IMR-90 (cell line): ENCODE measurements at regions not wholly inside any gene's neighbourhood (a gene's known extent, or its start where the extent isn't known, plus 50 kb on each side); places are given as distances from the start of the nearest gene placed in this dataset.

Experiments
- ATAC-seq: fragments of 200-7000 bp; cut with Tn5 transposase; 2 replicates; pipeline ENCODE4 v1.9.1; 2020; ENCODE audit warnings: low read depth, mild to moderate bottlenecking, moderate library complexity
- BruUV-seq: library from RNA; stranded (reverse); fragments of 400-500 nt; replicated peaks from 2 replicates; lab custom pipeline; 2021; lab: Mats Ljungman, UMichigan
- CTCF ChIA-PET: fragments of 300-600 bp; formaldehyde crosslinking; extraction: SDS; loops from one replicate; lab custom pipeline; 2021; ENCODE audit warnings: antibody characterized with exemption; lab: Yijun Ruan, JAX
- POLR2A ChIA-PET: fragments of 300-600 bp; sonication (Branson Sonifier 250); formaldehyde crosslinking; loops from one replicate; lab custom pipeline; 2022; ENCODE audit warnings: antibody characterized with exemption; ENCODE audit not compliant: unreplicated experiment; lab: Charles Lee
- DNase-seq: peaks from one replicate; pipeline ENCODE4 v3.0.0; 2013
- H2AFZ ChIP-seq: replicated peaks from 2 replicates; pipeline ENCODE3; 2013; ENCODE audit warnings: low read length, mild to moderate bottlenecking; ENCODE audit not compliant: poor library complexity
- H2AK5ac ChIP-seq: 2 replicates; pipeline ENCODE4 v1.6.1; 2013; ENCODE audit warnings: low read depth, low read length, inconsistent platforms
- H2AK9ac ChIP-seq: replicated peaks from 2 replicates; pipeline ENCODE3; 2013; ENCODE audit warnings: mild to moderate bottlenecking, low read depth, low read length, moderate library complexity; ENCODE audit not compliant: poor library complexity
- H2BK120ac ChIP-seq: 2 replicates; pipeline ENCODE4 v1.6.1; 2013; ENCODE audit warnings: low read depth, low read length, inconsistent platforms
- H2BK15ac ChIP-seq: 3 replicates; pipeline ENCODE4 v1.6.1; 2013; ENCODE audit warnings: low read depth, low read length, inconsistent platforms
- H2BK20ac ChIP-seq: 2 replicates; pipeline ENCODE4 v1.6.1; 2013; ENCODE audit warnings: low read depth, mild to moderate bottlenecking, inconsistent platforms, low read length, moderate library complexity
- H2BK5ac ChIP-seq: 2 replicates; pipeline ENCODE4 v1.6.1; 2013; ENCODE audit warnings: mild to moderate bottlenecking, low read depth, low read length, inconsistent platforms; ENCODE audit not compliant: poor library complexity, severe bottlenecking
- H3K14ac ChIP-seq: replicated peaks from 2 replicates; pipeline ENCODE4 v1.6.1; 2013; ENCODE audit warnings: low read depth, low read length, inconsistent platforms
- H3K18ac ChIP-seq: 2 replicates; pipeline ENCODE4 v1.6.1; 2013; ENCODE audit warnings: low read depth, low read length, control low read depth
- H3K23ac ChIP-seq: 2 replicates; pipeline ENCODE4 v1.6.1; 2013; ENCODE audit warnings: low read depth, low read length, inconsistent platforms
- H3K27ac ChIP-seq: 2 replicates; pipeline ENCODE4 v1.5.1; 2013; ENCODE audit warnings: mild to moderate bottlenecking, control low read depth, low read length; ENCODE audit not compliant: insufficient read depth
- H3K27me3 ChIP-seq: 2 replicates; pipeline ENCODE4 v1.6.1; 2013; ENCODE audit warnings: low read length; ENCODE audit not compliant: control insufficient read depth, insufficient read depth
- H3K36me3 ChIP-seq: 2 replicates; pipeline ENCODE4 v1.6.1; 2013; ENCODE audit warnings: low read length, mixed read lengths; ENCODE audit not compliant: control insufficient read depth, insufficient read depth
- H3K4ac ChIP-seq: 2 replicates; pipeline ENCODE4 v1.6.1; 2013; ENCODE audit warnings: low read depth, low read length, inconsistent platforms
- H3K4me1 ChIP-seq: 2 replicates; pipeline ENCODE4 v1.6.1; 2013; ENCODE audit warnings: low read length, mixed read lengths; ENCODE audit not compliant: control insufficient read depth, insufficient read depth
- H3K4me2 ChIP-seq: 2 replicates; pipeline ENCODE4 v1.6.1; 2013; ENCODE audit warnings: low read depth, mild to moderate bottlenecking, control low read depth, low read length, moderate library complexity
- H3K4me3 ChIP-seq: 2 replicates; pipeline ENCODE4 v1.5.1; 2013; ENCODE audit warnings: low read depth, mild to moderate bottlenecking, control low read depth, low read length, moderate library complexity; ENCODE audit not compliant: insufficient read depth
- H3K56ac ChIP-seq: 2 replicates; pipeline ENCODE4 v1.6.1; 2013; ENCODE audit warnings: low read length, inconsistent platforms; ENCODE audit not compliant: insufficient read depth; ENCODE audit errors: extremely low read depth
- H3K79me1 ChIP-seq, 2 experiments: 2 replicates each; pipeline ENCODE4 v1.6.1; 2013; ENCODE audit warnings: low read length in 2 of 2, inconsistent platforms in 1 of 2, low read depth in 1 of 2
- H3K9ac ChIP-seq: 2 replicates; pipeline ENCODE4 v1.6.1; 2013; ENCODE audit warnings: low read depth, low read length, control low read depth
- H3K9me1 ChIP-seq: 2 replicates; pipeline ENCODE4 v1.6.1; 2013; ENCODE audit warnings: low read length, inconsistent platforms; ENCODE audit not compliant: insufficient read depth
- H3K9me3 ChIP-seq: 2 replicates; pipeline ENCODE4 v1.6.1; 2013; ENCODE audit warnings: low read length; ENCODE audit not compliant: control insufficient read depth, insufficient read depth
- H4K20me1 ChIP-seq: 2 replicates; pipeline ENCODE4 v1.6.1; 2013; ENCODE audit warnings: low read length, inconsistent platforms; ENCODE audit not compliant: insufficient read depth
- H4K5ac ChIP-seq: 2 replicates; pipeline ENCODE4 v1.6.1; 2013; ENCODE audit warnings: mild to moderate bottlenecking, low read depth, low read length, control low read depth
- H4K8ac ChIP-seq, 2 experiments: 2 replicates each; pipeline ENCODE4 v1.6.1; 2013; ENCODE audit warnings: low read depth in 2 of 2, low read length in 2 of 2, control low read depth in 1 of 2, inconsistent platforms in 1 of 2
- H4K91ac ChIP-seq: 2 replicates; pipeline ENCODE4 v1.6.1; 2013; ENCODE audit warnings: low read depth, low read length, inconsistent platforms; ENCODE audit not compliant: insufficient read depth
- BHLHE40 ChIP-seq: fragments of 150-350 bp; IDR thresholded peaks from 2 replicates; pipeline ENCODE4 v1.6.1; 2016; ENCODE audit warnings: mild to moderate bottlenecking, low read depth, low read length
- CEBPB ChIP-seq: IDR thresholded peaks from 2 replicates; pipeline ENCODE4 v1.6.1; 2012; ENCODE audit warnings: low read depth, low read length, improper control_type of control experiment
- MAZ ChIP-seq: IDR thresholded peaks from 2 replicates; pipeline ENCODE4 v1.6.1; 2012; ENCODE audit warnings: low read depth, mild to moderate bottlenecking, low read length, improper control_type of control experiment, moderate library complexity, borderline replicate concordance
- MXI1 ChIP-seq: IDR thresholded peaks from 2 replicates; pipeline ENCODE4 v1.6.1; 2012; ENCODE audit warnings: low read depth, mild to moderate bottlenecking, low read length, moderate library complexity, borderline replicate concordance
- NFE2L2 ChIP-seq: fragments of 150-350 bp; IDR thresholded peaks from 2 replicates; pipeline ENCODE4 v1.6.1; 2016; ENCODE audit warnings: low read depth, mild to moderate bottlenecking, low read length
- POLR2A ChIP-seq: IDR thresholded peaks from 2 replicates; pipeline ENCODE4 v1.6.1; 2012; ENCODE audit warnings: mild to moderate bottlenecking, low read depth, low read length
- RAD21 ChIP-seq: IDR thresholded peaks from 2 replicates; pipeline ENCODE4 v1.6.1; 2012; ENCODE audit warnings: low read length, improper control_type of control experiment
- RCOR1 ChIP-seq: IDR thresholded peaks from 2 replicates; pipeline ENCODE4 v1.6.1; 2012; ENCODE audit warnings: mild to moderate bottlenecking, low read length, improper control_type of control experiment; ENCODE audit not compliant: insufficient replicate concordance
- WGBS, 2 experiments: methylation state at CpG; one replicate each; pipeline versions ENCODE4 v1.1.5 to v1.1.7; 2013; ENCODE audit warnings: missing lambda C conversion rate in 2 of 2; ENCODE audit not compliant: insufficient read length in 1 of 2; ENCODE audit errors: extremely low coverage in 2 of 2; 5-methylcytosine and 5-hydroxymethylcytosine counted together
- dilution Hi-C: fragments of 300-500 bp; cut with HindIII; formaldehyde crosslinking; loops from one replicate; pipeline ENCODE4 v1.14.3; 2018; ENCODE audit warnings: low sequenced_read_pairs; ENCODE audit not compliant: unreplicated experiment
- in situ Hi-C: fragments of 300-500 bp; cut with MboI; formaldehyde crosslinking; loops from 3 replicates; pipeline ENCODE4 v1.14.3; 2019; ENCODE audit warnings: low sequenced_read_pairs, inconsistent platforms, mixed read lengths
- intact Hi-C: fragments of 100-400 bp; cut with micrococcal nuclease; formaldehyde crosslinking; loops from 2 replicates; pipeline ENCODE4 v1.10.0; 2022
- TF ChIP-seq, protein P1 (sequence below): fragments of 150-350 bp; IDR thresholded peaks from 2 replicates; pipeline ENCODE4 v1.6.1; 2016; ENCODE audit warnings: low read depth, mild to moderate bottlenecking, low read length, moderate library complexity, borderline replicate concordance

DNA sequence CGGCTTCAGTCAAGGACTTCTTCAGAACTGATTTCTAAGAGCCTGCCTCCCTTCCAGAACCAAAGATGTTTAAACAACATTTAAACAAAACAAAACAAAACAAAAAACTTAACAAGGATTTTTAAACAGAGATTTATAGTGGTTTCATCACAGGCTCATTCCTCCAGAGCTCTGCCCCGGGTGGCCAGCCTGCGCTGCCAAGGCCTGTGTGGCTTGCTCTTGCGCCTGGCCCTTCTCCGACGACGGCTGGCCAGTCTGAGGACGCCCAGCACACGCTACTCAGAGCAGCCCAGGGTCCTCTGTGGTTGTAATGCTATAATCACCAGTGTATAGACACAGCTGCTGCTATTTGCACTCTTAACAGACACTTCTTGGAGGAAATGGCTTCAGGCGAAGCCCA, 307.2 kb upstream of the MYOCD start:
- Histone ChIP-seq H3K9me1 (peaks cover 4% of the 10 kb centered on the region), H3K9me3 (no peaks in the 10 kb centered on the region), H2AK5ac (no peak overlapping the region), H3K18ac (peak overlapping the region; percentile 42; the same call in 1 of the 2 replicates), H4K8ac (peak overlapping the region; percentile 4 to 76; a peak in 3 of 4 replicates), H3K9ac (no peak overlapping the region; the same call in 1 of the 2 replicates), H3K27me3 (no peaks in the 10 kb centered on the region), H2BK20ac (0 out of 2 replicates have a peak overlapping the region, but pooled peaks have one; percentile 71), H3K79me1 (no peaks in the 10 kb centered on the region), H3K4ac (peak overlapping the region; percentile 66), H2BK15ac (no peak overlapping the region; the same call in 1 of the 3 replicates), H3K36me3 (no peaks in the 10 kb centered on the region), H3K27ac (peak overlapping the region; percentile 44; the same call in 1 of the 2 replicates), H2BK120ac (peak overlapping the region; percentile 77), H4K5ac (peak overlapping the region; percentile 70), H3K23ac (peak overlapping the region; percentile 56; the same call in 1 of the 2 replicates), H3K4me1 (peaks cover 12% of the 10 kb centered on the region), H3K4me3 (no peak overlapping the region), H2BK5ac (peak overlapping the region; percentile 43), H3K56ac (no peak overlapping the region), H3K4me2 (no peak overlapping the region; the same call in 1 of the 2 replicates), H4K91ac (peak overlapping the region; percentile 52; the same call in 1 of the 2 replicates), H2AK9ac (no peak overlapping the region), H3K14ac (peak overlapping the region; percentile 42; the same call in 1 of the 2 replicates), H2AFZ (peak overlapping the region; percentile 86), H4K20me1 (no peaks in the 10 kb centered on the region)
- 39% methylated on average over 4 of the region's 10 CpGs; no CpG with 5 or more reads in 1 of the 2 experiments for WGBS, 2 experiments
- DNase-seq (peak; percentile 6), ATAC-seq (peak; percentile 89)
- POLR2A ChIA-PET: no interaction called here
- no TSS peak for BruUV-seq
- dilution Hi-C loops (no loop called here), intact Hi-C loops (no loop called here), in situ Hi-C loops (no loop called here)
- CTCF ChIA-PET: interaction anchor here (0.5 to 1.2 kb wide), 3 partner anchors 10 to 372 kb away, joined by 3 to 7 read pairs (median 4); no protein-coding TSS in a partner anchor
- TF ChIP-seq POLR2A (no peak), CEBPB (no peak), RAD21 (no peak), MAZ (no peak), BHLHE40 (no peak), MXI1 (no peak), RCOR1 (no peak), NFE2L2 (no peak)
- TF ChIP-seq, protein P1, sequence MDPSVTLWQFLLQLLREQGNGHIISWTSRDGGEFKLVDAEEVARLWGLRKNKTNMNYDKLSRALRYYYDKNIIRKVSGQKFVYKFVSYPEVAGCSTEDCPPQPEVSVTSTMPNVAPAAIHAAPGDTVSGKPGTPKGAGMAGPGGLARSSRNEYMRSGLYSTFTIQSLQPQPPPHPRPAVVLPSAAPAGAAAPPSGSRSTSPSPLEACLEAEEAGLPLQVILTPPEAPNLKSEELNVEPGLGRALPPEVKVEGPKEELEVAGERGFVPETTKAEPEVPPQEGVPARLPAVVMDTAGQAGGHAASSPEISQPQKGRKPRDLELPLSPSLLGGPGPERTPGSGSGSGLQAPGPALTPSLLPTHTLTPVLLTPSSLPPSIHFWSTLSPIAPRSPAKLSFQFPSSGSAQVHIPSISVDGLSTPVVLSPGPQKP: no peak
